Neural cell (in vitro differentiated cells): ENCODE measurements at regions not wholly inside any gene's neighbourhood (a gene's known extent, or its start where the extent isn't known, plus 50 kb on each side); places are given as distances from the start of the nearest gene placed in this dataset.

Source experiments
- H2AFZ ChIP-seq: fragments of 200-600, 300-800 bp; sonication (generic), shearing (Covaris generic); 2 replicates; pipeline ENCODE4 v1.6.0; 2014; ENCODE audit warnings: low read depth, mild to moderate bottlenecking, antibody characterized with exemption, low read length, moderate library complexity
- H3F3A ChIP-seq: fragments of 200-600 bp; shearing (Covaris generic); 2 replicates; pipeline ENCODE4 v1.6.1; 2016; ENCODE audit warnings: mild to moderate bottlenecking, moderate library complexity, mixed read lengths, antibody characterized with exemption, low read length; ENCODE audit not compliant: insufficient read depth, poor library complexity, severe bottlenecking
- H3K27ac ChIP-seq: fragments of 200-600, 300-800 bp; sonication (generic), shearing (Covaris generic); 2 replicates; pipeline ENCODE4 v1.5.1; 2014; ENCODE audit warnings: mild to moderate bottlenecking, low read length, moderate library complexity
- H3K27me3 ChIP-seq: fragments of 300-800, 200-600 bp; sonication (generic), shearing (Covaris generic); 2 replicates; pipeline ENCODE4 v1.6.0; 2014; ENCODE audit warnings: mild to moderate bottlenecking, low read depth, low read length, moderate library complexity; ENCODE audit not compliant: insufficient read depth
- H3K36me3 ChIP-seq: fragments of 300-800, 200-600 bp; sonication (generic), shearing (Covaris generic); 2 replicates; pipeline ENCODE4 v1.5.1; 2014; ENCODE audit warnings: mild to moderate bottlenecking, antibody characterized with exemption, low read length, moderate library complexity; ENCODE audit not compliant: insufficient read depth
- H3K4me2 ChIP-seq: fragments of 300-800, 200-600 bp; sonication (generic), shearing (Covaris generic); 2 replicates; pipeline ENCODE4 v1.6.0; 2014; ENCODE audit warnings: mild to moderate bottlenecking, low read length
- H3K4me3 ChIP-seq: fragments of 300-800, 200-600 bp; sonication (generic), shearing (Covaris generic); 2 replicates; pipeline ENCODE4 v1.5.1; 2014; ENCODE audit warnings: mild to moderate bottlenecking, low read length, moderate library complexity
- H3K79me2 ChIP-seq: fragments of 200-600 bp; shearing (Covaris generic); replicated peaks from 2 replicates; pipeline ENCODE4 v1.6.0; 2014; ENCODE audit warnings: mild to moderate bottlenecking, low read length, moderate library complexity; ENCODE audit not compliant: insufficient read depth
- H3K9ac ChIP-seq: fragments of 300-800, 200-600 bp; sonication (generic), shearing (Covaris generic); 2 replicates; pipeline ENCODE4 v1.6.1; 2016; ENCODE audit warnings: mild to moderate bottlenecking, low read length, mixed read lengths
- H3K9me2 ChIP-seq: fragments of 200-600 bp; shearing (Covaris generic); 2 replicates; pipeline ENCODE4 v1.6.1; 2016; ENCODE audit warnings: mild to moderate bottlenecking, low read length, mixed read lengths; ENCODE audit not compliant: insufficient read depth
- H3K9me3 ChIP-seq: fragments of 200-600, 300-800 bp; sonication (generic), shearing (Covaris generic); 2 replicates; pipeline ENCODE4 v1.6.1; 2016; ENCODE audit warnings: mild to moderate bottlenecking, mixed run types, low read length, moderate library complexity, mixed read lengths
- H4K20me1 ChIP-seq: fragments of 200-600 bp; shearing (Covaris generic); 2 replicates; pipeline ENCODE4 v1.6.1; 2016; ENCODE audit warnings: mild to moderate bottlenecking, mixed run types; ENCODE audit not compliant: insufficient read depth
- EP300 ChIP-seq: fragments of 450-650 bp; conservative IDR thresholded peaks from 2 replicates; pipeline ENCODE4 v1.6.1; 2014; ENCODE audit warnings: antibody characterized with exemption, mild to moderate bottlenecking, moderate library complexity; ENCODE audit not compliant: poor library complexity, severe bottlenecking
- EZH2 ChIP-seq: fragments of 200-600, 300-800 bp; shearing (Covaris generic), sonication (generic); IDR thresholded peaks from 2 replicates; pipeline ENCODE4 v1.6.1; 2014; ENCODE audit warnings: antibody characterized with exemption, low read length, borderline replicate concordance, mild to moderate bottlenecking; ENCODE audit not compliant: insufficient read depth, poor library complexity, severe bottlenecking
- MXI1 ChIP-seq: fragments of 450-650 bp; conservative IDR thresholded peaks from 2 replicates; pipeline ENCODE4 v1.6.1; 2014; ENCODE audit warnings: antibody characterized with exemption, mild to moderate bottlenecking; ENCODE audit not compliant: poor library complexity, severe bottlenecking
- POLR2AphosphoS5 ChIP-seq: IDR thresholded peaks from 2 replicates; pipeline ENCODE4 v1.6.1; 2012
- RAD21 ChIP-seq: fragments of 450-650 bp; conservative IDR thresholded peaks from 2 replicates; pipeline ENCODE4 v1.6.1; 2014; ENCODE audit warnings: antibody characterized with exemption, mild to moderate bottlenecking, moderate library complexity
- REST ChIP-seq: IDR thresholded peaks from 2 replicates; pipeline ENCODE4 v1.6.1; 2012; ENCODE audit warnings: borderline replicate concordance
- SMC3 ChIP-seq: fragments of 450-650 bp; conservative IDR thresholded peaks from 2 replicates; pipeline ENCODE4 v1.6.1; 2014; ENCODE audit warnings: antibody characterized with exemption, mild to moderate bottlenecking, moderate library complexity; ENCODE audit not compliant: poor library complexity
- TAF1 ChIP-seq: IDR thresholded peaks from 2 replicates; pipeline ENCODE4 v1.6.1; 2012; ENCODE audit warnings: low read depth
- TF ChIP-seq, protein P1 (sequence below): fragments of 450-650 bp; IDR thresholded peaks from 2 replicates; pipeline ENCODE4 v1.5.1; 2014; ENCODE audit warnings: antibody characterized with exemption, mild to moderate bottlenecking, moderate library complexity; ENCODE audit not compliant: poor library complexity, severe bottlenecking

DNA sequence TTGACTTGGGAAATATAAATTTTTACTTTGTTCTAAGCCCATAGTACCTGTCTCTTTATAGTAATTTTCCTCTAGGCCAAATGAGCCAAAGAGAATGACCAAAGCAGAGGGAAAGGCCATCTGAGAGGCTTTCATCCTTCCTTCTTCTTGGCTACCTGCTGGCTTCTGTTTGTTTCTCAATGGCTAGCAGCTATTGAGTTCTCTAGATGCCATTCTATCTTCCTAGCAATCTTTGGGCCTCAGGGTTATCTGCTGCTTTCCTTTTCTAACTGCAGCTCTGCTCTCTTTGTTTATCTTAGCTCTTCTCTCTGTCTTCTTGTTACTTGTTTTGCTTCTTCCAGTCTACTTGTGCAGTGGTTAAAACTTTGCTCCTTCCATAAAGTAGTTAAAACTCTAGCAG lies 601.1 kb upstream of the NRXN1 start:
- Histone ChIP-seq H2AFZ (no peak overlapping the region), H3K27me3 (no peaks in the 10 kb centered on the region), H3K27ac (no peak overlapping the region), H3K36me3 (no peaks in the 10 kb centered on the region), H3K9me3 (no peaks in the 10 kb centered on the region), H3K4me3 (no peak overlapping the region), H3K9me2 (no peaks in the 10 kb centered on the region), H3K9ac (no peak overlapping the region), H3F3A (no peaks in the 10 kb centered on the region), H3K4me2 (no peak overlapping the region), H3K79me2 (no peaks in the 10 kb centered on the region), H4K20me1 (no peaks in the 10 kb centered on the region)
- TF ChIP-seq, protein P1, sequence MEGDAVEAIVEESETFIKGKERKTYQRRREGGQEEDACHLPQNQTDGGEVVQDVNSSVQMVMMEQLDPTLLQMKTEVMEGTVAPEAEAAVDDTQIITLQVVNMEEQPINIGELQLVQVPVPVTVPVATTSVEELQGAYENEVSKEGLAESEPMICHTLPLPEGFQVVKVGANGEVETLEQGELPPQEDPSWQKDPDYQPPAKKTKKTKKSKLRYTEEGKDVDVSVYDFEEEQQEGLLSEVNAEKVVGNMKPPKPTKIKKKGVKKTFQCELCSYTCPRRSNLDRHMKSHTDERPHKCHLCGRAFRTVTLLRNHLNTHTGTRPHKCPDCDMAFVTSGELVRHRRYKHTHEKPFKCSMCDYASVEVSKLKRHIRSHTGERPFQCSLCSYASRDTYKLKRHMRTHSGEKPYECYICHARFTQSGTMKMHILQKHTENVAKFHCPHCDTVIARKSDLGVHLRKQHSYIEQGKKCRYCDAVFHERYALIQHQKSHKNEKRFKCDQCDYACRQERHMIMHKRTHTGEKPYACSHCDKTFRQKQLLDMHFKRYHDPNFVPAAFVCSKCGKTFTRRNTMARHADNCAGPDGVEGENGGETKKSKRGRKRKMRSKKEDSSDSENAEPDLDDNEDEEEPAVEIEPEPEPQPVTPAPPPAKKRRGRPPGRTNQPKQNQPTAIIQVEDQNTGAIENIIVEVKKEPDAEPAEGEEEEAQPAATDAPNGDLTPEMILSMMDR, result no peak
- TF ChIP-seq REST, result no peak
- no peak for TF ChIP-seq EZH2
- no peak for TF ChIP-seq POLR2AphosphoS5
- TF ChIP-seq EP300, result no peak
- no peak for TF ChIP-seq RAD21
- TF ChIP-seq MXI1, result no peak
- no peak for TF ChIP-seq SMC3
- no peak for TF ChIP-seq TAF1

DNA sequence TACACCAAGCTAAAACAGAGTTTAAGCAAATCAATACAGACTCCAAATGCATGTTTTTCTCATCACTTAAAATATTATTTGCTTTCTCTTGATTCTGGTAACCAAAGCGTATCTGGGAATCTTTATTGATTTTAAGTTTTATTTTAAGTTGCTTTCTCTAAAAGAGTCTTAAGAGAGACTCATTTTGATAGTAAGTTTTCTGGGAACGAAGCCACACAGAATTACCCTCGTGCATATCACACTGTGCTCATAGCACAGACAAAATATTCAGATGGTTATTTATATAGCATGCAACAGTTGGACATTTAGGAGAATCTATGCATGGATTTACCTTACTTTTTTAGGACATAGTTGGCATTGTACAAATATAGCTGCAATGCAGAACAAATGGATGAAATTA lies 597.5 kb upstream of the NRXN1 start:
- TF ChIP-seq TAF1, result no peak
- TF ChIP-seq, protein P1, result no peak
- no peak for TF ChIP-seq RAD21
- no peak for TF ChIP-seq POLR2AphosphoS5
- no peaks in the 10 kb centered on the region for H3K9me2 ChIP-seq
- H3K79me2 ChIP-seq, result no peaks in the 10 kb centered on the region
- no peaks in the 10 kb centered on the region for H3K27me3 ChIP-seq
- H3K36me3 ChIP-seq, result no peaks in the 10 kb centered on the region
- no peak overlapping the region for H3K4me2 ChIP-seq
- H4K20me1 ChIP-seq, result no peaks in the 10 kb centered on the region
- H3K27ac ChIP-seq, result no peak overlapping the region
- no peaks in the 10 kb centered on the region for H3K9me3 ChIP-seq
- no peak overlapping the region for H3K9ac ChIP-seq
- H2AFZ ChIP-seq, result no peak overlapping the region
- H3K4me3 ChIP-seq, result no peak overlapping the region
- no peaks in the 10 kb centered on the region for H3F3A ChIP-seq
